Fibroblast of gingiva (primary cell): ENCODE measurements at regions not wholly inside any gene's neighbourhood (a gene's known extent, or its start where the extent isn't known, plus 50 kb on each side); places are given as distances from the start of the nearest gene placed in this dataset.
"Not testable (repeated sequence)": the region's sequence is repeated elsewhere in the genome, so short reads cannot be mapped to it uniquely, and the experiment has no call there.

ENCODE experiments used
- DNase-seq: peaks from one replicate; pipeline ENCODE4 v3.0.0-alpha.2; 2011; ENCODE audit warnings: low read depth

- DNase-seq, result no peak
Observed at GRCh38 chr6:27854421-27854820, 57.8 kb downstream of the OR2B2 start.

- no peak for DNase-seq
Observed at GRCh38 chr6:27851440-27851839, 60.8 kb downstream of the OR2B2 start.

- not testable (repeated sequence) for DNase-seq
Observed at GRCh38 chr6:27849001-27849400, 63.2 kb downstream of the OR2B2 start.

- no peak for DNase-seq
Observed at GRCh38 chr6:27847706-27848105, 64.5 kb downstream of the OR2B2 start.

GRCh38 chr6:27840572-27840971, 71.6 kb downstream of the OR2B2 start:
- DNase-seq, result no peak

GRCh38 chr6:27839626-27840475, 72.3 kb downstream of the OR2B2 start:
- DNase-seq, result peak; percentile 56

GRCh38 chr6:27838945-27839625, 73.1 kb downstream of the OR2B2 start:
- DNase-seq, result peak; percentile 63

- DNase-seq, result peak; percentile 99
Observed at GRCh38 chr6:27838058-27838944, 73.9 kb downstream of the OR2B2 start.

- no peak for DNase-seq
Observed at GRCh38 chr6:27837625-27838057, 74.6 kb downstream of the OR2B2 start.

- DNase-seq, result peak; percentile 79
Observed at GRCh38 chr6:27836783-27837624, 75.2 kb downstream of the OR2B2 start.

GRCh38 chr6:27836141-27836782, 75.9 kb downstream of the OR2B2 start:
- no peak for DNase-seq

GRCh38 chr6:27834879-27835549, 77.2 kb downstream of the OR2B2 start:
- DNase-seq, result no peak

- no peak for DNase-seq
Observed at GRCh38 chr6:27834384-27834783, 77.8 kb downstream of the OR2B2 start.

- peak; percentile 63 for DNase-seq
Observed at GRCh38 chr6:27831434-27832081, 80.6 kb downstream of the OR2B2 start.

GRCh38 chr6:27830600-27831433, 81.4 kb downstream of the OR2B2 start:
- DNase-seq, result peak; percentile 17

GRCh38 chr6:27830212-27830599, 82.0 kb downstream of the OR2B2 start:
- no peak for DNase-seq

- DNase-seq, result no peak
Observed at GRCh38 chr6:27829453-27830211, 82.6 kb downstream of the OR2B2 start.

GRCh38 chr6:27827477-27827876, 84.7 kb downstream of the OR2B2 start:
- DNase-seq, result not testable (repeated sequence)
